ENCODE measurements at regions not wholly inside any gene's neighbourhood (a gene's known extent, or its start where the extent isn't known, plus 50 kb on each side); places are given as distances from the start of the nearest gene placed in this dataset.
"Not testable (repeated sequence)": the region's sequence is repeated elsewhere in the genome, so short reads cannot be mapped to it uniquely, and the experiment has no call there.

GRCh38 chr1:238601604-238602003 lies 710.9 kb upstream of the ZP4 start:
- not testable (repeated sequence) for TF ChIP-seq CTCF (IDR thresholded peaks at IDR 0.05; ENCODE audit: extremely low read depth in 1 of 2, insufficient read depth in 1 of 2, low read depth in 1 of 2, low read length in 2 of 2); POLR2AphosphoS5 (IDR thresholded peaks at IDR 0.05; ENCODE audit: insufficient read depth, low read depth, low read length); EZH2 (IDR thresholded peaks at IDR 0.05; ENCODE audit: borderline replicate concordance, low read depth, low read length, severe bottlenecking); FOS (IDR thresholded peaks at IDR 0.05; ENCODE audit: borderline replicate concordance, insufficient read depth, low read length); GATA2 (IDR thresholded peaks at IDR 0.05; ENCODE audit: insufficient read depth, insufficient read length, low read depth, low read length); MAX (IDR thresholded peaks at IDR 0.05; ENCODE audit: insufficient read depth, insufficient read length); POLR2A (IDR thresholded peaks at IDR 0.05; ENCODE audit: low read depth, low read length); MYC (IDR thresholded peaks at IDR 0.05; ENCODE audit: low read depth, low read length); JUN (IDR thresholded peaks at IDR 0.05; ENCODE audit: borderline replicate concordance, insufficient read depth, insufficient read length, low read depth)

Measured in endothelial cell of umbilical vein (primary cell).